ENCODE measurements at regions not wholly inside any gene's neighbourhood (a gene's known extent, or its start where the extent isn't known, plus 50 kb on each side); places are given as distances from the start of the nearest gene placed in this dataset.

DNA sequence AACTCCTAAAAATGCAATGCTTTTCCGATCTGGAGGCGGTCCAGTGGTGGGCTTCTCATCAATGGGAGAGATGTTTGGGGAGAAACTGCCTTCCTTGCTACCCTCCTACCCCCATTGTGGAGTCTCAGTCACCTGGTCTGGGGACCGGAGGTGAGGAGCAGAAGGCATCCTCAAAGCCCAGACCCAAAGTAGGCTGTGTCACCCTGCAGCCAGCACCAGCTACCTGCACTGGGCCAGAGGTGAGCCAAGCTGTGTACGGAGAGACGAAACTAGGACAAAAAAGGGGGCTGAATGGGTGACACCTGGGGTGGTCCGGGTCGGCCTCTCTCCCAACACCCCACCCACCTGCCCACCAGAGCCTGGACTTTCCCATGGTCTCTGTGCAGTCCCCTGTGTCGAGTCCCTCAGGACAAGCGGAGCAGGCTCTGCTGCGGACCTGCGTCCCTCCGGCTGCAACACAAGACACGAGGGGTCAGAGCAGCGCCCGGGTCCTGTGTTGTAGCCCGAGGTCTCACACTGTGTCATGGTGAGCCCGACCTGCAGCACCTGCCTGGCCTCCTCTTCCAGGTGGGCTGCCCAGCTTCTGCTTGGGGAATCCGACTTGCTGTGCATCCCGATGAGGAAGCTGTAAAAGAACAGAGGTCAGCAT, 68.0 kb upstream of the RMP24 start:
- no peaks in the 10 kb centered on the region for H3K4me1 ChIP-seq (ENCODE audit: control insufficient read depth, extremely low read depth, insufficient read depth, low read length)
- dilution Hi-C loops (cut with MboI; ENCODE audit: extremely low pct_ligation_motif_present, low sequenced_read_pairs), result no loop called here
- H3K9ac ChIP-seq (replicated peaks; ENCODE audit: extremely low read depth, insufficient read depth, low read length), result no peak overlapping the region
- DNase-seq (ENCODE audit: low read depth, low spot score), result no peak
- no peak overlapping the region for H3K4me3 ChIP-seq (replicated peaks in 1 of 3; ENCODE audit: insufficient read depth in 1 of 3, low read depth in 1 of 3, low read length in 3 of 3)
- H3K36me3 ChIP-seq (ENCODE audit: control insufficient read depth in 2 of 2, extremely low read depth in 1 of 2, insufficient read depth in 2 of 2, low read length in 2 of 2), result no peaks in the 10 kb centered on the region
- H3K4me2 ChIP-seq (ENCODE audit: insufficient read depth, low read length), result no peak overlapping the region
- no peak overlapping the region for H3K27ac ChIP-seq (ENCODE audit: insufficient read depth, low read depth, low read length)
- no peaks in the 10 kb centered on the region for H3K9me1 ChIP-seq (replicated peaks; ENCODE audit: control insufficient read depth, extremely low read depth, insufficient read depth, low read length)
- no peak overlapping the region for H2AFZ ChIP-seq (ENCODE audit: low read depth, low read length)
- TF ChIP-seq JUN (IDR thresholded peaks at IDR 0.05; ENCODE audit: borderline replicate concordance, insufficient read depth, insufficient read length, low read depth), result no peak
- TF ChIP-seq, protein P1, sequence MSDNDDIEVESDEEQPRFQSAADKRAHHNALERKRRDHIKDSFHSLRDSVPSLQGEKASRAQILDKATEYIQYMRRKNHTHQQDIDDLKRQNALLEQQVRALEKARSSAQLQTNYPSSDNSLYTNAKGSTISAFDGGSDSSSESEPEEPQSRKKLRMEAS (IDR thresholded peaks at IDR 0.05; ENCODE audit: insufficient read depth, insufficient read length), result no peak
- no peak for TF ChIP-seq GATA2 (IDR thresholded peaks at IDR 0.05; ENCODE audit: insufficient read depth, insufficient read length, low read depth, low read length)
- TF ChIP-seq POLR2A (IDR thresholded peaks at IDR 0.05; ENCODE audit: low read depth, low read length), result no peak
- TF ChIP-seq MYC (IDR thresholded peaks at IDR 0.05; ENCODE audit: low read depth, low read length), result no peak
- no peak for TF ChIP-seq POLR2AphosphoS5 (IDR thresholded peaks at IDR 0.05; ENCODE audit: insufficient read depth, low read depth, low read length)
- no peak for TF ChIP-seq EZH2 (IDR thresholded peaks at IDR 0.05; ENCODE audit: borderline replicate concordance, low read depth, low read length, severe bottlenecking)
- TF ChIP-seq, protein P2, sequence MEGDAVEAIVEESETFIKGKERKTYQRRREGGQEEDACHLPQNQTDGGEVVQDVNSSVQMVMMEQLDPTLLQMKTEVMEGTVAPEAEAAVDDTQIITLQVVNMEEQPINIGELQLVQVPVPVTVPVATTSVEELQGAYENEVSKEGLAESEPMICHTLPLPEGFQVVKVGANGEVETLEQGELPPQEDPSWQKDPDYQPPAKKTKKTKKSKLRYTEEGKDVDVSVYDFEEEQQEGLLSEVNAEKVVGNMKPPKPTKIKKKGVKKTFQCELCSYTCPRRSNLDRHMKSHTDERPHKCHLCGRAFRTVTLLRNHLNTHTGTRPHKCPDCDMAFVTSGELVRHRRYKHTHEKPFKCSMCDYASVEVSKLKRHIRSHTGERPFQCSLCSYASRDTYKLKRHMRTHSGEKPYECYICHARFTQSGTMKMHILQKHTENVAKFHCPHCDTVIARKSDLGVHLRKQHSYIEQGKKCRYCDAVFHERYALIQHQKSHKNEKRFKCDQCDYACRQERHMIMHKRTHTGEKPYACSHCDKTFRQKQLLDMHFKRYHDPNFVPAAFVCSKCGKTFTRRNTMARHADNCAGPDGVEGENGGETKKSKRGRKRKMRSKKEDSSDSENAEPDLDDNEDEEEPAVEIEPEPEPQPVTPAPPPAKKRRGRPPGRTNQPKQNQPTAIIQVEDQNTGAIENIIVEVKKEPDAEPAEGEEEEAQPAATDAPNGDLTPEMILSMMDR (IDR thresholded peaks at IDR 0.05; ENCODE audit: extremely low read depth in 1 of 2, insufficient read depth in 1 of 2, low read depth in 1 of 2, low read length in 2 of 2), result no peak
- TF ChIP-seq FOS (IDR thresholded peaks at IDR 0.05; ENCODE audit: borderline replicate concordance, insufficient read depth, low read length), result no peak
- BruUV-seq (replicated peaks), result no TSS peak
- FAIRE-seq, result no peak
- H3K79me2 ChIP-seq (ENCODE audit: control insufficient read depth, insufficient read depth, low read length), result no peaks in the 10 kb centered on the region
- H3K9me3 ChIP-seq (replicated peaks; ENCODE audit: control insufficient read depth, insufficient read depth, low read length), result no peaks in the 10 kb centered on the region
- peaks cover 0 to 2% of the 10 kb centered on the region in 2 experiments for H3K27me3 ChIP-seq (ENCODE audit: control insufficient read depth in 2 of 2, insufficient read depth in 2 of 2, low read length in 2 of 2)
- CTCF ChIA-PET, result no interaction called here
- POLR2A ChIA-PET, result no interaction called here
- intact Hi-C loops (cut with micrococcal nuclease), result no loop called here
- H4K20me1 ChIP-seq (replicated peaks; ENCODE audit: control insufficient read depth, extremely low read depth, insufficient read depth, low read length), result no peaks in the 10 kb centered on the region

Measured in endothelial cell of umbilical vein (primary cell).